ENCODE measurements at regions not wholly inside any gene's neighbourhood (a gene's known extent, or its start where the extent isn't known, plus 50 kb on each side); places are given as distances from the start of the nearest gene placed in this dataset.

GRCh38 chr4:57910151-57910550 is 800.0 kb upstream of the IGFBP7 start:
- TF ChIP-seq ZNF701 (tag by site-specific recombination; IDR thresholded peaks at IDR 0.05) (no peak), ZNF792 (tag by site-specific recombination; IDR thresholded peaks at IDR 0.05) (no peak), YY2 (tag by site-specific recombination; IDR thresholded peaks at IDR 0.05) (no peak)
